ENCODE measurements at regions not wholly inside any gene's neighbourhood (a gene's known extent, or its start where the extent isn't known, plus 50 kb on each side); places are given as distances from the start of the nearest gene placed in this dataset.

- TF ChIP-seq, protein P1, sequence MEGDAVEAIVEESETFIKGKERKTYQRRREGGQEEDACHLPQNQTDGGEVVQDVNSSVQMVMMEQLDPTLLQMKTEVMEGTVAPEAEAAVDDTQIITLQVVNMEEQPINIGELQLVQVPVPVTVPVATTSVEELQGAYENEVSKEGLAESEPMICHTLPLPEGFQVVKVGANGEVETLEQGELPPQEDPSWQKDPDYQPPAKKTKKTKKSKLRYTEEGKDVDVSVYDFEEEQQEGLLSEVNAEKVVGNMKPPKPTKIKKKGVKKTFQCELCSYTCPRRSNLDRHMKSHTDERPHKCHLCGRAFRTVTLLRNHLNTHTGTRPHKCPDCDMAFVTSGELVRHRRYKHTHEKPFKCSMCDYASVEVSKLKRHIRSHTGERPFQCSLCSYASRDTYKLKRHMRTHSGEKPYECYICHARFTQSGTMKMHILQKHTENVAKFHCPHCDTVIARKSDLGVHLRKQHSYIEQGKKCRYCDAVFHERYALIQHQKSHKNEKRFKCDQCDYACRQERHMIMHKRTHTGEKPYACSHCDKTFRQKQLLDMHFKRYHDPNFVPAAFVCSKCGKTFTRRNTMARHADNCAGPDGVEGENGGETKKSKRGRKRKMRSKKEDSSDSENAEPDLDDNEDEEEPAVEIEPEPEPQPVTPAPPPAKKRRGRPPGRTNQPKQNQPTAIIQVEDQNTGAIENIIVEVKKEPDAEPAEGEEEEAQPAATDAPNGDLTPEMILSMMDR (conservative IDR thresholded peaks at IDR 0.05): no peak
- TF ChIP-seq ZFX (IDR thresholded peaks at IDR 0.05): no peak
Observed at GRCh38 chr3:13174011-13174802, 101.0 kb upstream of the IQSEC1 start.
